ENCODE measurements at regions not wholly inside any gene's neighbourhood (a gene's known extent, or its start where the extent isn't known, plus 50 kb on each side); places are given as distances from the start of the nearest gene placed in this dataset.

- H3K56ac ChIP-seq (ENCODE audit: extremely low read depth, insufficient read depth, low read length), result no peak overlapping the region
- no peak overlapping the region for H2BK120ac ChIP-seq (ENCODE audit: low read depth, low read length)
- in situ Hi-C loops (cut with MboI; ENCODE audit: low sequenced_read_pairs) (no loop called here), dilution Hi-C loops (cut with HindIII; ENCODE audit: low sequenced_read_pairs, unreplicated experiment) (no loop called here), intact Hi-C loops (cut with micrococcal nuclease) (loop anchor here (10.0 kb wide), 1 partner anchor 730 kb away; no protein-coding TSS in a partner anchor)
- no peak overlapping the region for H3K27ac ChIP-seq (ENCODE audit: insufficient read depth, low read length)
- POLR2A ChIA-PET (ENCODE audit: unreplicated experiment), result no interaction called here
- H4K20me1 ChIP-seq (ENCODE audit: insufficient read depth, low read length), result no peaks in the 10 kb centered on the region
- H2AK9ac ChIP-seq (replicated peaks; ENCODE audit: low read depth, low read length, poor library complexity), result no peak overlapping the region
- H3K4me3 ChIP-seq (ENCODE audit: insufficient read depth, low read depth, low read length), result no peak overlapping the region
- DNase-seq (no peak), ATAC-seq (ENCODE audit: low read depth) (no peak)
- H3K14ac ChIP-seq (replicated peaks; ENCODE audit: low read depth, low read length), result no peak overlapping the region
- H3K27me3 ChIP-seq (ENCODE audit: control insufficient read depth, insufficient read depth, low read length), result no peaks in the 10 kb centered on the region
- H3K18ac ChIP-seq (ENCODE audit: low read depth, low read length), result no peak overlapping the region
- no peaks in the 10 kb centered on the region for H3K79me1 ChIP-seq (ENCODE audit: low read depth in 1 of 2, low read length in 2 of 2)
- CTCF ChIA-PET, result no interaction called here
- H3K9me1 ChIP-seq (ENCODE audit: insufficient read depth, low read length), result no peaks in the 10 kb centered on the region
- no TSS peak for BruUV-seq (replicated peaks)
- H3K4me2 ChIP-seq (ENCODE audit: low read depth, low read length), result no peak overlapping the region
- no peaks in the 10 kb centered on the region for H3K4me1 ChIP-seq (ENCODE audit: control insufficient read depth, insufficient read depth, low read length)
- no peak overlapping the region for H3K23ac ChIP-seq (ENCODE audit: low read depth, low read length)
- H3K36me3 ChIP-seq (ENCODE audit: control insufficient read depth, insufficient read depth, low read length), result no peaks in the 10 kb centered on the region
- no peak overlapping the region for H2BK15ac ChIP-seq (ENCODE audit: low read depth, low read length)
- no peak overlapping the region for H4K8ac ChIP-seq (ENCODE audit: low read depth in 2 of 2, low read length in 2 of 2)
- H3K9me3 ChIP-seq (ENCODE audit: control insufficient read depth, insufficient read depth, low read length), result no peaks in the 10 kb centered on the region
- no peak overlapping the region for H2AFZ ChIP-seq (replicated peaks; ENCODE audit: low read length, poor library complexity)
- TF ChIP-seq RAD21 (IDR thresholded peaks at IDR 0.05; ENCODE audit: low read length), result no peak
- TF ChIP-seq MXI1 (IDR thresholded peaks at IDR 0.05; ENCODE audit: borderline replicate concordance, low read depth, low read length), result no peak
- no peak for TF ChIP-seq RFX5 (IDR thresholded peaks at IDR 0.05; ENCODE audit: low read depth, low read length)
- TF ChIP-seq, protein P1, sequence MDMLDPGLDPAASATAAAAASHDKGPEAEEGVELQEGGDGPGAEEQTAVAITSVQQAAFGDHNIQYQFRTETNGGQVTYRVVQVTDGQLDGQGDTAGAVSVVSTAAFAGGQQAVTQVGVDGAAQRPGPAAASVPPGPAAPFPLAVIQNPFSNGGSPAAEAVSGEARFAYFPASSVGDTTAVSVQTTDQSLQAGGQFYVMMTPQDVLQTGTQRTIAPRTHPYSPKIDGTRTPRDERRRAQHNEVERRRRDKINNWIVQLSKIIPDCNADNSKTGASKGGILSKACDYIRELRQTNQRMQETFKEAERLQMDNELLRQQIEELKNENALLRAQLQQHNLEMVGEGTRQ (IDR thresholded peaks at IDR 0.05; ENCODE audit: low read depth, low read length), result no peak
- TF ChIP-seq BHLHE40 (IDR thresholded peaks at IDR 0.05; ENCODE audit: low read depth, low read length), result no peak
- no peak for TF ChIP-seq SMC3 (IDR thresholded peaks at IDR 0.05; ENCODE audit: low read depth, low read length)
- no peak overlapping the region for H2BK20ac ChIP-seq (ENCODE audit: low read depth, low read length)
- no peak overlapping the region for H3K4ac ChIP-seq (ENCODE audit: low read depth, low read length)
- WGBS, 2 experiments (ENCODE audit: extremely low coverage in 2 of 2, insufficient read length in 1 of 2), result no CpG with 5 or more reads among the region's 4 CpGs
- H2BK5ac ChIP-seq (ENCODE audit: low read depth, low read length, poor library complexity, severe bottlenecking), result no peak overlapping the region
- H3K9ac ChIP-seq (ENCODE audit: low read depth, low read length), result no peak overlapping the region
- no peak overlapping the region for H2AK5ac ChIP-seq (ENCODE audit: low read depth, low read length)
- H4K91ac ChIP-seq (ENCODE audit: insufficient read depth, low read depth, low read length), result no peak overlapping the region
- H4K5ac ChIP-seq (ENCODE audit: low read depth, low read length), result no peak overlapping the region
These were observed 70.0 kb upstream of the FAT3 start for GRCh38 chr11:92154611-92155010.

All from IMR-90 (cell line).